ENCODE measurements at regions not wholly inside any gene's neighbourhood (a gene's known extent, or its start where the extent isn't known, plus 50 kb on each side); places are given as distances from the start of the nearest gene placed in this dataset.

- TF ChIP-seq CTCF (IDR thresholded peaks at IDR 0.05) = no peak
- no peak for TF ChIP-seq JUN (CRISPR knock-in tag; IDR thresholded peaks at IDR 0.05)
Observed at GRCh38 chr1:50272912-50273311, 150.3 kb downstream of the DMRTA2 start.

Data from WTC11 (cell line).